Rectal smooth muscle tissue (tissue), 1 donor: ENCODE measurements at regions not wholly inside any gene's neighbourhood (a gene's known extent, or its start where the extent isn't known, plus 50 kb on each side); places are given as distances from the start of the nearest gene placed in this dataset.
"Not testable (repeated sequence)": the region's sequence is repeated elsewhere in the genome, so short reads cannot be mapped to it uniquely, and the experiment has no call there.

Source experiments
- H3K27ac ChIP-seq: one replicate; pipeline ENCODE4 v1.7.0; 2013; ENCODE audit warnings: low read depth, low read length, inconsistent platforms
- H3K27me3 ChIP-seq: one replicate; pipeline ENCODE4 v1.7.0; 2013; ENCODE audit warnings: low read length; ENCODE audit not compliant: control insufficient read depth, insufficient read depth
- H3K36me3 ChIP-seq: one replicate; pipeline ENCODE4 v1.7.0; 2013; ENCODE audit warnings: low read length; ENCODE audit not compliant: control insufficient read depth, insufficient read depth
- H3K4me1 ChIP-seq: one replicate; pipeline ENCODE4 v1.7.0; 2013; ENCODE audit warnings: low read length; ENCODE audit not compliant: control insufficient read depth, insufficient read depth
- H3K4me3 ChIP-seq: one replicate; pipeline ENCODE4 v1.7.0; 2013; ENCODE audit warnings: low read length
- H3K9ac ChIP-seq: one replicate; pipeline ENCODE4 v1.7.0; 2013; ENCODE audit warnings: low read length

DNA sequence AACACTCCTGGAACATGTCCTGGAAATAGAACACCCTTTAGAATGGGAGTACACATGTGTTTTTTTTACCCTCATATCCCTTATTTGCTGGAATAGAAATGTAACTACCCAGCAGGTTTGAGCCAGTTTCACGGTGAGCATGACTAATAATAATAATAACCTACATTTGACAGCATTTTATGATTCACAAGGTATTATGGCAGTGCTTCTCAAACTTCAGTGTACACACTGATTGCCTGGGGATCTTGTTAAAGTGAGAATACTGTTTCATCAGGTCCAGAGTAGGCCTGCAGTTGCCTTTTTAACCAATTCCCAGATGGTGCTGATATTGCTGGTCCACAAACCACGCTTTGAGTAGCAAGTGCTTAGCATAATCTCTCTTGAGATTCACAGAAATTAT, 63.9 kb downstream of the NFKBIZ start:
- no peaks in the 10 kb centered on the region for H3K36me3 ChIP-seq

DNA sequence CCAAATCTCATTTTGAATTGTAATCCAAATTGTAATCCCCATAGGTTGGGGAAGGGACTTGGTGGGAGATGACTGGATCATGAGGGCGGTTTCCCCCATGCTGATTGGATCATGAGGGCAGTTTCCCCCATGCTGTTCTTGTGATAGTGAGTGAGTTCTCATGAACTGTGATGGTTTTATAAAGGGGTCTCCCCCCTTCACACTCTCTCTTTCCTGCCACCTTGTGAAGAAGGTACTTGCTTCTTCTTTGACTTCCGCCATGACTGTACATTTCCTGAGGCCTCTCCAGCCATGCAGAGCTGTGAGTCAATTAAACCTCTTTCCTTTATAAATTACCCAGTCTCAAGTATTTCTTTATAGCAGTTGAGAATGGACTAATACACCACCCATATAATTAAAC, 68.4 kb downstream of the NFKBIZ start:
- H3K4me3 ChIP-seq, H3K9ac ChIP-seq, H3K36me3 ChIP-seq: not testable (repeated sequence)

More for the DNA sequence above, 63.9 kb downstream of the NFKBIZ start:
- Histone ChIP-seq H3K27ac (no peak overlapping the region), H3K4me1 (no peaks in the 10 kb centered on the region), H3K9ac (no peak overlapping the region), H3K4me3 (no peak overlapping the region), H3K27me3 (no peaks in the 10 kb centered on the region)

DNA sequence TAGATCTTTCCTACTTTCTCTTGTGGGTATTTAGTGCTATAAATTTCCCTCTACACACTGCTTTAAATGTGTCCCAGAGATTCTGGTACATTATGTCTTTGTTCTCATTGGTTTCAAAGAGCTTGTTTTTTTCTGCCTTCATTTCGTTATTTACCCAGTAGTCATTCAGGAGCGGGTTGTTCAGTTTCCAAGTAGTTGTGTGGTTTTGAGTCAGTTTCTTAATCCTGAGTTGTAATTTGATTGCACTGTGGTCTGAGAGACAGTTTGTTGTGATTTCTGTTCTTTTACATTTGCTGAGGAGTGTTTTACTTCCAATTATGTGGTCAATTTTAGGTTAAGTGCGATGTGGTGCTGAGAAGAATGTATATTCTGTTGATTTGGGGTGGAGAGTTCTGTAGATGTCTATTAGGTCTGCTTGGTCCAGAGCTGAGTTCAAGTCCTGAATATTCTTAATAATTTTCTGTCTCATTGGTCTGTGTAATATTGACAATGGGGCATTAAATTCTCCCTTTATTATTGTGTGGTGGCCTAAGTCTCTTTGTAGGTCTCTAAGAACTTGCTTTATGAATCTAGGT, 72.9 kb downstream of the NFKBIZ start:
- not testable (repeated sequence) for H3K36me3 ChIP-seq, H3K9ac ChIP-seq, H3K27ac ChIP-seq, H3K4me3 ChIP-seq, H3K4me1 ChIP-seq, H3K27me3 ChIP-seq

More for the DNA sequence above, 68.4 kb downstream of the NFKBIZ start:
- H3K27me3 ChIP-seq, H3K4me1 ChIP-seq, H3K27ac ChIP-seq: not testable (repeated sequence)

DNA sequence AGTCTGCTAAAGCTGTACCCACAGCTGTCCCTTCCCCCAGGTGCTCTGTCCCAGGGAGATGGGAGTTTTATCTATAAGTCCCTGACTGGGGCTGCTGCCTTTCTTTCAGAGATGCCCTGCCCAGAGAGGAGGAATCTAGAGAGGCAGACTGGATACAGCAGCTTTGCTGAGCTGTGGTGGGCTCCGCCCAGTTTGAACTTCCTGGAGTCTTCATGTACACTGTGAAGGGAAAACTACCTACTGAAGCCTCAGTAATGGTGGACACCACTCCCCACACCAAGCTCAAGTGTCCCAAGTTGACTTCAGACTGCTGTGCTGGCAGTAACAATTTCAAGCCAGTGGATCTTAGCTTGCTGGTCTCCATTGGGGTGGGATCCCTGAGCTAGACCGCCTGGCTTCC, 75.3 kb downstream of the NFKBIZ start:
- H3K27ac ChIP-seq, H3K4me1 ChIP-seq, H3K36me3 ChIP-seq, H3K4me3 ChIP-seq, H3K27me3 ChIP-seq, H3K9ac ChIP-seq: not testable (repeated sequence)

DNA sequence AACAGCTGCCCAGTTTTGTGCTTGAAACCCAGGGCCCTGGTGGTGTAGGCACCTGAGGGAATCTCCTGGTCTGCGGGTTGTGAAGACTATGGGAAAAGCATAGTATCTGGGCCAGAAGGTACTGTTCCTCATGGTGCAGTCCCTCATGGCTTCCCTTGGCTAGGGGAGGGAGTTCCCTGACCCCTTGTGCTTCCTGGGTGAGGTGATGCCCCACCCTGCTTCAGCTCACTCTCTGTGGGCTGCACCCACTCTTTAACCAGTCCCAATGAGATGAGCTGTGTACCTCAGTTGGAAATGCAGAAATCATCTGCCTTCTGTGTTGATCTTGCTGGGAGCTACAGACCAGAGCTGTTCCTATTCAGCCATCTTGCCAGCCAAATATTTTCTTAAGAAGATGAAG, 75.8 kb downstream of the NFKBIZ start:
- H3K9ac ChIP-seq, H3K4me3 ChIP-seq, H3K27me3 ChIP-seq, H3K36me3 ChIP-seq, H3K4me1 ChIP-seq, H3K27ac ChIP-seq: not testable (repeated sequence)

DNA sequence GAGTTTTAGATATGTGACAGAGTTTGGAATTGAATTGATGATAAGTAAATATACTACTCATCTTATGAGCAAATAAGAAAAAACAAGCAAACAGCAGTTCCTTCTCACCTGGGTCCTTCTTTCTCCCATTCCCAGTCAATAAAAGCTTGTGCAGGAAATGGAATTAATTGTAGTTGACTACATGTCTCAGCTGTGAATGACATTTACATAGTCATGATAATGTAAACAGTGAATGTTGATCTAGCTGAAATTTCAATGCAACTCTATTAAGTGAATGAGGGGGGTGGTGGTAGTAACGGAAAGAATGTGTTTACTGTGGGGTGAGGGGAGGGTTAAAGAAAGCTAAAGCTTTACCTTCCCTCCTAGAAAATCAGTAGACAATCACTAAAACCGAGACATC, 76.2 kb downstream of the NFKBIZ start:
- H3K4me1 ChIP-seq = no peaks in the 10 kb centered on the region
- H3K36me3 ChIP-seq = no peaks in the 10 kb centered on the region

DNA sequence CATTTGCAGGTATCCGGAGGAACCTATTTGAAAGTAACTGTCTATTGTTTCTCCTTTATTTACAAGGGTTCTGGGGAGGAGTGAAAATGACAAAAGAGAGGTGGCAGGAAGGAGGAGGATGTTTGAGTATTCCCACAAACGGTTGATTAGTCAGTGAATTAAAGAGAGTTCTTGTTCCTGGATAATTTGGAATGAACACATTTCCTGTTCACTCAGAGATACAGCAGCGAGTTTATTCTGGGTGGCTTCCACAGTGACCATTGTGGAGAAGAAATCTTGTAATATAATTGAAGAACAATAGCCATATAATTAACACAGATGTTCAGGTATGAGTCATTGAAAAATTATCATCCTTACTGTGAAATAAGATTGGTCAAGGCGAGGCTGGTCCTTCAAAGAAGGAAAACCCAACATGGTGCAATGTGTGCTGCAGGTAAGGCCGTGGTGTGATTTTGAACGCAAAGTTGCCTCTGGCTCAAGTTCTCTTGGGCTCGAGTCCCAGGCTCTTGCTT, 77.3 kb downstream of the NFKBIZ start:
- Histone ChIP-seq H3K9ac (no peak overlapping the region), H3K27me3 (no peaks in the 10 kb centered on the region), H3K36me3 (no peaks in the 10 kb centered on the region), H3K4me3 (no peak overlapping the region), H3K27ac (no peak overlapping the region), H3K4me1 (no peaks in the 10 kb centered on the region)

More for the DNA sequence above, 76.2 kb downstream of the NFKBIZ start:
- no peak overlapping the region for H3K27ac ChIP-seq
- no peak overlapping the region for H3K4me3 ChIP-seq
- no peak overlapping the region for H3K9ac ChIP-seq
- H3K27me3 ChIP-seq = no peaks in the 10 kb centered on the region

DNA sequence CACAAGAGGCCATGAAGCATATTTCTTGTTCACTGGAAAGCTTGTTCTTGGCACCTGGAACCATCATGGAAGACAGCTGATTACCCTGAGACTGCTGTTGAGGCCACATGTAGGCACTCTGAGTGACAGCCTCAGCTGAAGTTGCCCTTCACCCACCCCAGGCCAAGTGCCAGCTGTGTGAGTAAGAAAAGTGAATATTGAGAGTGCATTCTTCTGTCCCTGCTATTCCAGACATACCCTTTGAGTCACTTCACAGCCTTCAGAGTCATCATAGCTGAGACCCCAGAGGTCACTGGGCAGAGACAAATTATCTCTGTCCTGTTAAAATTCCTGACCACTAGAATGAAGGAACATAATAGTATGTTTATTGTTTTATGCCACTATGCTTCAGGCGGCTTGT, 79.6 kb downstream of the NFKBIZ start:
- no peak overlapping the region for H3K27ac ChIP-seq
- H3K4me3 ChIP-seq = no peak overlapping the region
- no peak overlapping the region for H3K9ac ChIP-seq
- no peaks in the 10 kb centered on the region for H3K27me3 ChIP-seq
- H3K4me1 ChIP-seq = no peaks in the 10 kb centered on the region
- H3K36me3 ChIP-seq = no peaks in the 10 kb centered on the region

DNA sequence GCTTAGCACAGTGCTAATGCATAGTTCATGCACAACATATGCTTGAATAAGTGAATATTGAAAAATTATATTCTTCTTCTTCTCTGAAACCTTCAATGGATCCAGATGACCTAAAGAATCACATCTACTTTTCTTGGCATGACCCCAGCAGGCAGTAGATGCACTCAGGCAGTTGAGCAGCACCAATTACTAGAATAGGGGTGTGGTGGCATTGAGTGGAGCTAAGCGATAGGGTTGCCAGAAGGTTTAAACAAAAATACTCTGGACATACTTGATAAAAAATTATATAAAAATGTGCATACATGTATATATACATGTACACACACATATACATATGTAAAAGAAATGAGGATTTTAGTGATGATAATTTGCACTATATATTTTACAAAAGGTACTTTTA, 81.8 kb downstream of the NFKBIZ start:
- H3K9ac ChIP-seq = no peak overlapping the region
- no peak overlapping the region for H3K4me3 ChIP-seq
- no peaks in the 10 kb centered on the region for H3K36me3 ChIP-seq
- H3K27me3 ChIP-seq = no peaks in the 10 kb centered on the region
- no peaks in the 10 kb centered on the region for H3K4me1 ChIP-seq
- no peak overlapping the region for H3K27ac ChIP-seq

DNA sequence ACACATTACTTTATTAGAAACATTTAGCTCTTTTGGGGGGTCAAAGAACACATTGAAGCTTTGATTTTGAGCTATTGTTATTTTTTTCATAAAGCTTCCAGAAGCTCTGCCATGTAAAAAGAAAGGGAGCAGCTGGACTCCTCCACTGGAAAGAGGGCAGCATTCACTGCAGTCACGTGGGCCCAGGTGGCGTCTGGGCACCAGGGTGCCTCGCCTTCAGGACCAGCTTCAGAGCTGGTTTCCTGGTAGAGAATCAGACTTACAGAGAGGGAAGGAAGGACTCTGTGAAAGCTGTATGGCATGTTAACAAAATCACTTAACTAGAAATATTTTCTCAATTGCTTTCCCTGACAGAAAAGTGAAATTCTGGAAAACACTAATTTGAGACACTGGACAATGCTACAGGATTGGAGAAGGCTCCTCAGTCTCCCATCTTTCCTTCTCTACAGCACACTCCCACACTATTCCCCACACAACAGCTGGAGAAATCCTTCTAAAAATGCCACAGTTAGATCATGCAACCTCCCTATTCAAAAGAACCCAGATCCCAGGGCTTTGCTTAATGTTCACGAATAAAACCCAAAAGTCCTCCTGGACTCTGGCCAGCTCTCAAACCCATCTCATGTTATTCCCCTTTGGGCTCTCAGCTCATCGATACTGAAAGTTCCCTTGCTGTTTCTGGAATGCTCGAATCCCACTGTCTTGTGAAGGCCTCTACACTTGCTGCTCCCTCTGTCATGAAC, 83.2 kb downstream of the NFKBIZ start:
- Histone ChIP-seq H3K4me3 (no peak overlapping the region), H3K4me1 (no peaks in the 10 kb centered on the region), H3K9ac (no peak overlapping the region), H3K27ac (no peak overlapping the region), H3K27me3 (no peaks in the 10 kb centered on the region), H3K36me3 (no peaks in the 10 kb centered on the region)

DNA sequence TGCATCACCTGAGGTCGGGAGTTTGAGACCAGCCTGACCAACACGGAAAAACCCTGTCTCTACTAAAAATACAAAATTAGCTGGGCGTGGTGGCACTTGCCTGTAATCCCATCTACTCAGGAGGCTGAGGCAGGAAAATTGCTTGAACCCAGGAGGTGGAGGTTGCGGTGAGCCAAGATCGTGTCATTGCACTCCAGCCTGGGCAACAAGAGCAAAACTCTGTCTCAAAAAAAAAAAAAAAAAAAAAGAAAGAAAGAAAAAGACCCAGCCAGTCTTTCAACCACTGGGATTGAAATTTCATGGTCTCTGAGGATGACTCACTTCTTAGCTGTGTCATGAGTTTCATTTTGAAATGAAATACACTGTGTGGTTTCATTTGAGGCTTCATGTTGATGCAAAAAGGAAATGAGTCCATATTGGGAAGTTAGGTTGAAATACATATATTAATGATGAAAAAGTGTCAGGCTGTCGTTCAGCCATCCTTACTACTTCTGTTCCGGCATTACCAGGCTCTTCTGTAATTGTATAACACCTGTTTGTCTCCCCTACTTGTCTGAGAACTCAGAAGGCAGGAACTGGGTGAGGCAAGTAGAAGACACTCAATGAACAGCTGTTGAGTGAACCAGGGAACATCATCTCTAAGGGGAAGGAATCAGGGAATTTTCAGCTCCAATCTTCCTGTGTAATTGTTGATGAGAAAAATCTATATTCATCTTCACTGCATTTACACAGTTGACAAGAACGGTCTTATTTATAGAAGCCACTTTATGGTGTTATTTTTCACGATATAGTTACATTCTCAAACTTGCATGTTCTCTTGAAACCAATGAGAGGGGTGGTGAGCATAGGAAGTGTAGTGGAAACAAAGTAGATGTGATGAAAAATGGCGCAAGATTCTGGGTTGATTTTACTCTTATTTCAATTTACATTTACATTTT, 87.4 kb downstream of the NFKBIZ start:
- H3K4me3 ChIP-seq = no peak overlapping the region
- H3K9ac ChIP-seq = no peak overlapping the region
- H3K27ac ChIP-seq = no peak overlapping the region
- no peaks in the 10 kb centered on the region for H3K36me3 ChIP-seq
- H3K27me3 ChIP-seq = no peaks in the 10 kb centered on the region
- H3K4me1 ChIP-seq = no peaks in the 10 kb centered on the region

DNA sequence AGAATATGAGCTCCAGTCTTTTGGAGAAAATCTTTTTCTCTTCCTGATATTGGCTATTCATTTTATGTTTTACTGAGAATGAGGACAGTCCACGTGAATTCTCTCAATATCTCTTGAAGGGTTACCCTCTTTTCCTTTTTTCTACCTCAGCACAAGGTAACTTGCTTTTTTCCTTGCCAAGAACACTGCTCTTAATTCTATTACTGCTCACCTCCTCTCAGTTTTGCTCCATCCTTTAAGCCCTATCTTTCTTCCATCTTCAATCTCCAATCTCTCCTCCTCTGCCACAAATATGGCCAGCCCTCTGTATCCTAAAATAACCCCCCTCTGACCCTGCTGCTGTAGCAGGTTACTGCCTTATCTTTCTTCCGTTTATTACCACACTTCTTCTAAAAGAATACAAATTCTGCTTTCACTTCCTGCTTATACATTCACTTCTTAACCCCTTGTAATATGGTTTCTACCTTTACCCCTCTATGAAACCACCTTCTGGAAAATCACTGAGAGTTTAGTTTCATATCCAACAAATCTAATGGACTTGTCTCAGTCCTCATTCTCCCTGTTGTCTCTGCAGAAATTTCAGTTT, 89.0 kb downstream of the NFKBIZ start:
- H3K9ac ChIP-seq = no peak overlapping the region
- H3K27ac ChIP-seq = no peak overlapping the region
- H3K27me3 ChIP-seq = no peaks in the 10 kb centered on the region
- no peak overlapping the region for H3K4me3 ChIP-seq
- H3K4me1 ChIP-seq = no peaks in the 10 kb centered on the region
- no peaks in the 10 kb centered on the region for H3K36me3 ChIP-seq
